Tibial artery (tissue), 4 donors: ENCODE measurements at regions not wholly inside any gene's neighbourhood (a gene's known extent, or its start where the extent isn't known, plus 50 kb on each side); places are given as distances from the start of the nearest gene placed in this dataset.

Experiments
- DNase-seq, 2 donors: peaks; one replicate each; pipeline ENCODE4 v3.0.0-alpha.2; 2019
- H3K27ac ChIP-seq, 2 donors: fragments of 200-600 bp; sonication (generic) in 1 of 2; 1 replicate in 1 of 2; 2 replicates in 1 of 2; pipeline ENCODE4 v1.5.1; 2018 to 2019; ENCODE audit warnings: mild to moderate bottlenecking in 1 of 2
- H3K27me3 ChIP-seq, 2 donors: fragments of 200-600 bp; sonication (generic) in 1 of 2; one replicate each; pipeline versions ENCODE4 v1.5.1 to v1.6.0; 2016 to 2019
- H3K36me3 ChIP-seq, 3 donors: fragments of 200-600 bp; sonication (generic) in 2 of 3; one replicate each; pipeline ENCODE4 v1.5.1; 2016 to 2019; ENCODE audit warnings: mild to moderate bottlenecking in 2 of 3
- H3K4me1 ChIP-seq, 4 donors: fragments of 200-600 bp; sonication (generic) in 2 of 4; 1 replicate in 3 of 4; 2 replicates in 1 of 4; pipeline ENCODE4 v1.5.1; 2016 to 2019
- H3K4me3 ChIP-seq, 2 donors: fragments of 200-600 bp; sonication (generic) in 1 of 2; 1 replicate in 1 of 2; 2 replicates in 1 of 2; pipeline ENCODE4 v1.5.1; 2018 to 2019; ENCODE audit warnings: mild to moderate bottlenecking in 2 of 2
- H3K9me3 ChIP-seq, 3 donors: fragments of 200-600 bp; sonication (generic) in 1 of 3; one replicate each; pipeline ENCODE4 v1.5.1; 2016 to 2019
- CTCF ChIP-seq, 2 experiments: fragments of 200-600 bp in 1 of 2; fragments of 450-650 bp in 1 of 2; IDR thresholded peaks; one replicate each; pipeline ENCODE4 v1.5.1; 2017 to 2019; ENCODE audit warnings: antibody characterized with exemption in 2 of 2, mild to moderate bottlenecking in 1 of 2, moderate library complexity in 1 of 2
- intact Hi-C: fragments of 100-400 bp; cut with DNase I; formaldehyde crosslinking; loops from one replicate; pipeline ENCODE4 v1.15.0; 2023; ENCODE audit warnings: low total_unique reads

GRCh38 chr2:215583881-215584280 lies 148.0 kb upstream of the FN1 start:
- TF ChIP-seq CTCF (IDR thresholded peaks at IDR 0.05), result no peak
- H3K27ac ChIP-seq, result no peak overlapping the region
- intact Hi-C loops, result no loop called here
- no peaks in the 10 kb centered on the region for H3K9me3 ChIP-seq
- no peaks in the 10 kb centered on the region for H3K36me3 ChIP-seq
- no peak for DNase-seq
- no peaks in the 10 kb centered on the region for H3K27me3 ChIP-seq
- H3K4me3 ChIP-seq, result no peak overlapping the region
- peaks cover 0 to 5% (median 0%) of the 10 kb centered on the region in 4 donors for H3K4me1 ChIP-seq

GRCh38 chr2:215579809-215580208 lies 143.9 kb upstream of the FN1 start:
- Histone ChIP-seq H3K9me3 (no peaks in the 10 kb centered on the region), H3K27me3 (no peaks in the 10 kb centered on the region), H3K4me3 (no peak overlapping the region), H3K27ac (no peak overlapping the region), H3K4me1 (peaks cover 0 to 5% (median 0%) of the 10 kb centered on the region in 4 donors), H3K36me3 (no peaks in the 10 kb centered on the region)
- TF ChIP-seq CTCF (IDR thresholded peaks at IDR 0.05), result no peak
- intact Hi-C loops, result no loop called here
- DNase-seq, result peak in 1 of 2 donors; percentile 39

GRCh38 chr2:215577356-215577755 lies 141.5 kb upstream of the FN1 start:
- Histone ChIP-seq H3K27me3 (no peaks in the 10 kb centered on the region), H3K27ac (no peak overlapping the region), H3K36me3 (no peaks in the 10 kb centered on the region), H3K4me1 (peaks cover 0 to 5% (median 0%) of the 10 kb centered on the region in 4 donors), H3K9me3 (no peaks in the 10 kb centered on the region), H3K4me3 (no peak overlapping the region)
- intact Hi-C loops, result no loop called here
- no peak for DNase-seq
- TF ChIP-seq CTCF (IDR thresholded peaks at IDR 0.05), result no peak

GRCh38 chr2:215576572-215576971 lies 140.7 kb upstream of the FN1 start:
- no peak for TF ChIP-seq CTCF (IDR thresholded peaks at IDR 0.05)
- no peak overlapping the region for H3K4me3 ChIP-seq
- intact Hi-C loops, result no loop called here
- peaks cover 0 to 5% (median 0%) of the 10 kb centered on the region in 4 donors for H3K4me1 ChIP-seq
- H3K9me3 ChIP-seq, result no peaks in the 10 kb centered on the region
- no peak for DNase-seq
- H3K36me3 ChIP-seq, result no peaks in the 10 kb centered on the region
- no peak overlapping the region for H3K27ac ChIP-seq
- H3K27me3 ChIP-seq, result no peaks in the 10 kb centered on the region

GRCh38 chr2:215573496-215573895 lies 137.6 kb upstream of the FN1 start:
- intact Hi-C loops, result no loop called here
- DNase-seq, result no peak
- H3K9me3 ChIP-seq, result no peaks in the 10 kb centered on the region
- no peak overlapping the region for H3K27ac ChIP-seq
- no peaks in the 10 kb centered on the region for H3K36me3 ChIP-seq
- H3K27me3 ChIP-seq, result no peaks in the 10 kb centered on the region
- H3K4me1 ChIP-seq, result no peaks in the 10 kb centered on the region
- TF ChIP-seq CTCF (IDR thresholded peaks at IDR 0.05), result no peak
- H3K4me3 ChIP-seq, result no peak overlapping the region

- TF ChIP-seq CTCF (IDR thresholded peaks at IDR 0.05), result no peak
- Histone ChIP-seq H3K4me1 (no peaks in the 10 kb centered on the region), H3K27ac (no peak overlapping the region), H3K27me3 (no peaks in the 10 kb centered on the region), H3K4me3 (no peak overlapping the region), H3K9me3 (no peaks in the 10 kb centered on the region), H3K36me3 (no peaks in the 10 kb centered on the region)
- intact Hi-C loops, result no loop called here
- DNase-seq, result no peak
These were observed 136.5 kb upstream of the FN1 start for GRCh38 chr2:215572341-215572848.
